Testis (tissue), 2 donors: ENCODE measurements at regions not wholly inside any gene's neighbourhood (a gene's known extent, or its start where the extent isn't known, plus 50 kb on each side); places are given as distances from the start of the nearest gene placed in this dataset.

Experiments
- CTCF ChIP-seq, 3 experiments: fragments of 450-650 bp in 2 of 3; fragments of 200-600 bp in 1 of 3; sonication (generic) in 1 of 3; IDR thresholded peaks; one replicate each; pipeline ENCODE4 v1.5.1; 2016 to 2019; ENCODE audit warnings: antibody characterized with exemption in 3 of 3, mild to moderate bottlenecking in 2 of 3, moderate library complexity in 1 of 3
- POLR2A ChIP-seq: fragments of 450-650 bp; IDR thresholded peaks from one replicate; pipeline ENCODE4 v1.6.1; 2017; ENCODE audit warnings: antibody characterized with exemption, mild to moderate bottlenecking, moderate library complexity

GRCh38 chr6:119686644-119687043, 337.1 kb upstream of the MAN1A1 start:
- TF ChIP-seq CTCF (IDR thresholded peaks at IDR 0.05) (no peak), POLR2A (no peak)
